HepG2 (cell line): ENCODE measurements at regions not wholly inside any gene's neighbourhood (a gene's known extent, or its start where the extent isn't known, plus 50 kb on each side); places are given as distances from the start of the nearest gene placed in this dataset.

Experiments used
- ATAC-seq: fragments of 200-7000 bp; cut with Tn5 transposase; 3 replicates; pipeline ENCODE4 v1.9.1; 2020; ENCODE audit warnings: mild to moderate bottlenecking, moderate library complexity
- BruUV-seq: library from RNA; stranded (reverse); fragments of 400-500 nt; replicated peaks from 2 replicates; lab custom pipeline; 2021; lab: Mats Ljungman, UMichigan
- CTCF ChIA-PET: fragments of 300-600 bp; formaldehyde crosslinking; extraction: SDS; loops from one replicate; lab custom pipeline; 2021; ENCODE audit warnings: low total read pairs, inconsistent platforms, low intra/inter-chr PET ratio; lab: Yijun Ruan, JAX
- POLR2A ChIA-PET: fragments of 350-600 bp; sonication (Branson Sonifier 250); formaldehyde crosslinking; loops from one replicate; lab custom pipeline; 2020; ENCODE audit warnings: antibody characterized with exemption, inconsistent platforms; lab: Yijun Ruan, JAX
- DNase-seq: peaks from one replicate; pipeline ENCODE4 v3.0.0-alpha.2; 2015; ENCODE audit warnings: low spot score
- FAIRE-seq: peaks from 3 replicates; lab custom pipeline; 2011; peaks lifted over from hg19 to GRCh38; lab: Jason Lieb, UNC
- H2AFZ ChIP-seq: one replicate; pipeline ENCODE4 v1.6.1; 2011; ENCODE audit warnings: low read length, inconsistent platforms
- H3K27ac ChIP-seq: fragments of 300-600 bp; 3 replicates; pipeline ENCODE4 v1.8.0; 2011; ENCODE audit warnings: mixed run types, mild to moderate bottlenecking, mixed read lengths, low read length, inconsistent platforms; ENCODE audit not compliant: insufficient read depth; ENCODE audit errors: extremely low read length
- H3K27me3 ChIP-seq, 2 experiments: fragments of 200-600 bp in 1 of 2; 2 replicates in 1 of 2; 3 replicates in 1 of 2; pipeline versions ENCODE4 v1.6.0 to v1.8.0; 2011; ENCODE audit warnings: low read length in 2 of 2, mild to moderate bottlenecking in 2 of 2, moderate library complexity in 2 of 2, inconsistent platforms in 1 of 2; ENCODE audit not compliant: insufficient read depth in 2 of 2, control insufficient read depth in 1 of 2
- H3K36me3 ChIP-seq, 2 experiments: fragments of 200-600 bp in 1 of 2; replicated peaks in 1 of 2; 2 replicates in 1 of 2; 3 replicates in 1 of 2; pipeline versions ENCODE4 v1.5.1 to v1.8.0; 2011; ENCODE audit warnings: low read length in 2 of 2, inconsistent platforms in 1 of 2; ENCODE audit not compliant: insufficient read depth in 2 of 2, control insufficient read depth in 1 of 2
- H3K4me1 ChIP-seq: 2 replicates; pipeline ENCODE4 v1.5.1; 2012; ENCODE audit warnings: low read length, inconsistent platforms; ENCODE audit not compliant: insufficient read depth
- H3K4me2 ChIP-seq: 2 replicates; pipeline ENCODE4 v1.6.0; 2011; ENCODE audit warnings: low read depth, low read length, inconsistent platforms
- H3K4me3 ChIP-seq, 3 experiments: fragments of 200-600 bp in 1 of 3; sonication (generic), shearing (Covaris generic) in 1 of 3; replicated peaks in 1 of 3; 2 replicates each; pipeline ENCODE4 v1.5.1; 2011 to 2016; ENCODE audit warnings: low read length in 3 of 3, inconsistent platforms in 2 of 3, low read depth in 2 of 3, mild to moderate bottlenecking in 2 of 3, control low read depth in 1 of 3, mixed read lengths in 1 of 3; ENCODE audit not compliant: insufficient read depth in 1 of 3
- H3K79me2 ChIP-seq: one replicate; pipeline ENCODE4 v1.6.1; 2011; ENCODE audit warnings: low read length, inconsistent platforms; ENCODE audit not compliant: insufficient read depth
- H3K9ac ChIP-seq: 2 replicates; pipeline ENCODE4 v1.6.0; 2011; ENCODE audit warnings: mild to moderate bottlenecking, low read depth, low read length, inconsistent platforms; ENCODE audit not compliant: insufficient read depth
- H3K9me3 ChIP-seq: 2 replicates; pipeline ENCODE4 v1.5.1; 2012; ENCODE audit warnings: mild to moderate bottlenecking, low read length
- H4K20me1 ChIP-seq: 2 replicates; pipeline ENCODE4 v1.6.0; 2011; ENCODE audit warnings: inconsistent platforms, mild to moderate bottlenecking, low read length, moderate library complexity; ENCODE audit not compliant: insufficient read depth
- ADNP ChIP-seq: sonication (generic); formaldehyde crosslinking; IDR thresholded peaks from 2 replicates; pipeline ENCODE4 v1.4.0; 2020; ENCODE audit warnings: missing genetic modification reagents
- FOSL2 ChIP-seq: sonication (generic); formaldehyde crosslinking; IDR thresholded peaks from 2 replicates; pipeline ENCODE4 v1.4.0; 2020; ENCODE audit warnings: missing genetic modification reagents
- MIER2 ChIP-seq: IDR thresholded peaks from 2 replicates; pipeline ENCODE4 v1.6.1; 2016; ENCODE audit warnings: missing biosample characterization, missing genetic modification reagents
- NR1H2 ChIP-seq: sonication (generic); formaldehyde crosslinking; IDR thresholded peaks from 2 replicates; pipeline ENCODE4 v1.8.1; 2022; ENCODE audit warnings: low read depth, missing genetic modification reagents, borderline replicate concordance
- RNF2 ChIP-seq: fragments of 450-650 bp; conservative IDR thresholded peaks from 2 replicates; pipeline ENCODE4 v1.6.1; 2016; ENCODE audit warnings: low read depth
- SALL1 ChIP-seq: sonication (generic); formaldehyde crosslinking; IDR thresholded peaks from 2 replicates; pipeline ENCODE4 v1.8.0; 2022; ENCODE audit warnings: mild to moderate bottlenecking, missing genetic modification reagents
- ZBTB21 ChIP-seq: sonication (generic); formaldehyde crosslinking; IDR thresholded peaks from 2 replicates; pipeline ENCODE4 v1.4.0; 2020; ENCODE audit warnings: missing genetic modification reagents
- ZNF598 ChIP-seq: sonication (generic); formaldehyde crosslinking; IDR thresholded peaks from 2 replicates; pipeline ENCODE4 v1.5.1; 2020; ENCODE audit warnings: mild to moderate bottlenecking, missing genetic modification reagents, borderline replicate concordance
- ZNF883 ChIP-seq: sonication (generic); formaldehyde crosslinking; IDR thresholded peaks from 2 replicates; pipeline ENCODE4 v1.5.1; 2020; ENCODE audit warnings: mild to moderate bottlenecking, missing genetic modification reagents; ENCODE audit errors: not compliant biosample characterization
- WGBS: methylation state at CpG from one replicate; pipeline ENCODE4 v1.1.6; 2017; ENCODE audit warnings: low lambda C conversion rate; 5-methylcytosine and 5-hydroxymethylcytosine counted together
- in situ Hi-C: cut with HindIII; loops from 2 replicates; pipeline ENCODE4 v1.10.0; 2017; ENCODE audit warnings: low pct_unique_long_range_greater_than_20kb; ENCODE audit not compliant: extremely low pct_ligation_motif_present
- intact Hi-C: fragments of 100-400 bp; cut with micrococcal nuclease; formaldehyde crosslinking; loops from one replicate; pipeline ENCODE4 v1.10.0; 2022; ENCODE audit not compliant: unreplicated experiment

GRCh38 chr17:13429201-13429600 is 172.5 kb downstream of the HS3ST3A1 start:
- in situ Hi-C loops (no loop called here), intact Hi-C loops (no loop called here)
- Histone ChIP-seq H3K79me2 (no peaks in the 10 kb centered on the region), H3K4me2 (no peak overlapping the region), H4K20me1 (no peaks in the 10 kb centered on the region), H3K27ac (no peak overlapping the region), H3K4me1 (peaks cover 40% of the 10 kb centered on the region), H3K9ac (no peak overlapping the region), H3K36me3 (no peaks in the 10 kb centered on the region), H3K27me3 (no peaks in the 10 kb centered on the region), H2AFZ (no peak overlapping the region), H3K9me3 (no peaks in the 10 kb centered on the region), H3K4me3 (no peak overlapping the region)
- DNase-seq: no peak
- ATAC-seq: no peak
- TF ChIP-seq MIER2 (CRISPR knock-in tag): no peak
- TF ChIP-seq FOSL2 (CRISPR knock-in tag): 0 out of 2 replicates have a peak, but pooled peaks have one; percentile 48
- ChIA-PET POLR2A (interaction anchor here (1.4 to 1.5 kb wide), 2 partner anchors 9 to 25 kb away, joined by 5 to 6 read pairs; no protein-coding TSS in a partner anchor), CTCF (no interaction called here)
- WGBS: 39% methylated on average over 2 of the region's 5 CpGs
- FAIRE-seq: peak; percentile 28
- no TSS peak for BruUV-seq

GRCh38 chr17:13428611-13429042 is 173.1 kb downstream of the HS3ST3A1 start:
- CTCF ChIA-PET: no interaction called here
- TF ChIP-seq ZBTB21: no peak
- no peak for TF ChIP-seq NR1H2 (CRISPR knock-in tag)
- no peak for TF ChIP-seq ZNF883 (CRISPR knock-in tag)
- TF ChIP-seq SALL1 (CRISPR knock-in tag): no peak
- TF ChIP-seq ZNF598 (CRISPR knock-in tag): no peak
- no peak for TF ChIP-seq ADNP
- TF ChIP-seq RNF2: no peak
- TF ChIP-seq, all 625 proteins: peak for 0
- in situ Hi-C loops: no loop called here
- no TSS peak for BruUV-seq
- Histone ChIP-seq H3K4me1 (peaks cover 42% of the 10 kb centered on the region), H3K4me2 (no peak overlapping the region), H3K4me3 (no peak overlapping the region), H3K27me3 (no peaks in the 10 kb centered on the region), H3K9me3 (no peaks in the 10 kb centered on the region), H4K20me1 (no peaks in the 10 kb centered on the region), H3K79me2 (no peaks in the 10 kb centered on the region), H3K9ac (no peak overlapping the region), H3K27ac (no peak overlapping the region), H3K36me3 (no peaks in the 10 kb centered on the region), H2AFZ (no peak overlapping the region)
- WGBS: 82% methylated on average over 2 of the region's 2 CpGs
- ATAC-seq (no peak), DNase-seq (no peak), FAIRE-seq (no peak)
- POLR2A ChIA-PET: interaction anchor here (1.0 kb wide), 1 partner anchor 10 kb away, joined by 3 read pairs; no protein-coding TSS in a partner anchor
- intact Hi-C loops: no loop called here
